ENCODE measurements at regions not wholly inside any gene's neighbourhood (a gene's known extent, or its start where the extent isn't known, plus 50 kb on each side); places are given as distances from the start of the nearest gene placed in this dataset.

GRCh38 chr2:138441916-138442315, 59.7 kb upstream of the SPOPL start:
- no peak for TF ChIP-seq CTCF (IDR thresholded peaks at IDR 0.05; ENCODE audit: insufficient read depth, low read length, missing control alignments)
- no peak for DNase-seq (ENCODE audit: low read depth, low spot score)
- no peak overlapping the region for H3K4me3 ChIP-seq (ENCODE audit: low read depth, low read length)
- POLR2A ChIA-PET = no interaction called here
- CTCF ChIA-PET = no interaction called here

- POLR2A ChIA-PET = no interaction called here
- no peak for TF ChIP-seq CTCF (IDR thresholded peaks at IDR 0.05; ENCODE audit: insufficient read depth, low read length, missing control alignments)
- no peak for DNase-seq (ENCODE audit: low read depth, low spot score)
- CTCF ChIA-PET = no interaction called here
- H3K4me3 ChIP-seq (ENCODE audit: low read depth, low read length) = no peak overlapping the region
These were observed 57.2 kb upstream of the SPOPL start for GRCh38 chr2:138444411-138444810.

GRCh38 chr2:138445227-138445626, 56.3 kb upstream of the SPOPL start:
- no peak for TF ChIP-seq CTCF (IDR thresholded peaks at IDR 0.05; ENCODE audit: insufficient read depth, low read length, missing control alignments)
- no peak for DNase-seq (ENCODE audit: low read depth, low spot score)
- ChIA-PET CTCF (no interaction called here), POLR2A (no interaction called here)
- no peak overlapping the region for H3K4me3 ChIP-seq (ENCODE audit: low read depth, low read length)

- CTCF ChIA-PET = no interaction called here
These were observed 55.5 kb upstream of the SPOPL start for GRCh38 chr2:138446043-138446442.

DNA sequence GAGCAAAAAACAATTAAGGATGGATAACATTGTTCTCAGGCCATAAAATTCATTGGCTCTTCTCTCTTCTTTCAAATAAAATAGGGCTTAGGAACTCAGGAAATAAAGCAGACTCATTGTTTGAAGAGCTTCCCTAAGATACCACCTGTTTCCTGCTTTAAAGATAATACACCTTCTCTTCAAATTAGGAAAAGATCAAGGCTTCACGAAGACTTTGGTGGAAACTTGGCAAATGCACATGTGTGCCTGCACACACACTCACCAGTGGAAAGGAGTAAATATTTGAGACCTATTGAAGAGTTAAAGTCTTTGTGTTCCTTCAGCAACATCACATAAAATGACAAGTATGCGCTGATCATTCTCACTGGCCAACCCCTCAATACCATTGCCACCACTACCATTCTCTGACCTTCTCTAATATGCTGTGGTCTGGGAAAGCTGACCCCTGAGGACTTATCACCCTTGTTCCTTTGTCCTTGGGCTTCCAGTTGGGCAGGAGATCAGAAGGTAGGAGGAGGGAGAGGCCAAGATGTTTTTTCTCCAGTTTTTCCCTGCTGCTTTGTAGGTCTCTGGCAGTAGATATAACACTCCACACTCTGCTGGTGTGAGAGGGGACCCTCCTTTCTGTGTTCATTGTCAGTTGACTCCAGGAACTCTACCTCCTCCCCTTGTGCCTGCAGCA, 53.5 kb upstream of the SPOPL start:
- no peak for DNase-seq (ENCODE audit: low read depth, low spot score)
- CTCF ChIA-PET = no interaction called here
- POLR2A ChIA-PET = no interaction called here
- TF ChIP-seq CTCF (IDR thresholded peaks at IDR 0.05; ENCODE audit: insufficient read depth, low read length, missing control alignments) = no peak
- H3K4me3 ChIP-seq (ENCODE audit: low read depth, low read length) = no peak overlapping the region

More at GRCh38 chr2:138446043-138446442, 55.5 kb upstream of the SPOPL start:
- no peak for DNase-seq (ENCODE audit: low read depth, low spot score)
- H3K4me3 ChIP-seq (ENCODE audit: low read depth, low read length) = no peak overlapping the region
- TF ChIP-seq CTCF (IDR thresholded peaks at IDR 0.05; ENCODE audit: insufficient read depth, low read length, missing control alignments) = no peak
- POLR2A ChIA-PET = no interaction called here
